ENCODE measurements at regions not wholly inside any gene's neighbourhood (a gene's known extent, or its start where the extent isn't known, plus 50 kb on each side); places are given as distances from the start of the nearest gene placed in this dataset.

GRCh38 chr2:118761771-118762170 lies 85.7 kb downstream of the EN1 start:
- Histone ChIP-seq H3K36me3 (ENCODE audit: insufficient read depth, low read length, poor library complexity, severe bottlenecking) (no peaks in the 10 kb centered on the region), H3K4me1 (ENCODE audit: insufficient read depth, low read length, poor library complexity, severe bottlenecking) (no peaks in the 10 kb centered on the region), H3K4me3 (ENCODE audit: low read depth, low read length, poor library complexity, severe bottlenecking) (no peak overlapping the region), H3K27me3 (replicated peaks; ENCODE audit: insufficient read depth, low read depth, low read length, poor library complexity) (peaks cover 29% of the 10 kb centered on the region), H3K9me3 (ENCODE audit: low read depth, low read length, poor library complexity, severe bottlenecking) (no peaks in the 10 kb centered on the region), H3K27ac (ENCODE audit: low read depth, low read length, poor library complexity, severe bottlenecking) (no peak overlapping the region)
- no TSS peak for BruUV-seq (replicated peaks)
- intact Hi-C loops (cut with micrococcal nuclease; ENCODE audit: unreplicated experiment) = no loop called here
- POLR2A ChIA-PET (ENCODE audit: low non-redundant PET) = no interaction called here
- no peak for TF ChIP-seq EZH2 (IDR thresholded peaks at IDR 0.05; ENCODE audit: borderline replicate concordance, low read depth, low read length, poor library complexity, severe bottlenecking)
- TF ChIP-seq, protein P1, sequence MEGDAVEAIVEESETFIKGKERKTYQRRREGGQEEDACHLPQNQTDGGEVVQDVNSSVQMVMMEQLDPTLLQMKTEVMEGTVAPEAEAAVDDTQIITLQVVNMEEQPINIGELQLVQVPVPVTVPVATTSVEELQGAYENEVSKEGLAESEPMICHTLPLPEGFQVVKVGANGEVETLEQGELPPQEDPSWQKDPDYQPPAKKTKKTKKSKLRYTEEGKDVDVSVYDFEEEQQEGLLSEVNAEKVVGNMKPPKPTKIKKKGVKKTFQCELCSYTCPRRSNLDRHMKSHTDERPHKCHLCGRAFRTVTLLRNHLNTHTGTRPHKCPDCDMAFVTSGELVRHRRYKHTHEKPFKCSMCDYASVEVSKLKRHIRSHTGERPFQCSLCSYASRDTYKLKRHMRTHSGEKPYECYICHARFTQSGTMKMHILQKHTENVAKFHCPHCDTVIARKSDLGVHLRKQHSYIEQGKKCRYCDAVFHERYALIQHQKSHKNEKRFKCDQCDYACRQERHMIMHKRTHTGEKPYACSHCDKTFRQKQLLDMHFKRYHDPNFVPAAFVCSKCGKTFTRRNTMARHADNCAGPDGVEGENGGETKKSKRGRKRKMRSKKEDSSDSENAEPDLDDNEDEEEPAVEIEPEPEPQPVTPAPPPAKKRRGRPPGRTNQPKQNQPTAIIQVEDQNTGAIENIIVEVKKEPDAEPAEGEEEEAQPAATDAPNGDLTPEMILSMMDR (conservative IDR thresholded peaks at IDR 0.05; ENCODE audit: low read depth, low read length) = no peak
- CTCF ChIA-PET = no interaction called here
- no peak for DNase-seq (ENCODE audit: low spot score)

- intact Hi-C loops (cut with micrococcal nuclease; ENCODE audit: unreplicated experiment) = no loop called here
- POLR2A ChIA-PET (ENCODE audit: low non-redundant PET) = no interaction called here
- H3K27ac ChIP-seq (ENCODE audit: low read depth, low read length, poor library complexity, severe bottlenecking) = no peak overlapping the region
- no peaks in the 10 kb centered on the region for H3K4me1 ChIP-seq (ENCODE audit: insufficient read depth, low read length, poor library complexity, severe bottlenecking)
- BruUV-seq (replicated peaks) = no TSS peak
- no peak for DNase-seq (ENCODE audit: low spot score)
- no peaks in the 10 kb centered on the region for H3K9me3 ChIP-seq (ENCODE audit: low read depth, low read length, poor library complexity, severe bottlenecking)
- no peaks in the 10 kb centered on the region for H3K27me3 ChIP-seq (replicated peaks; ENCODE audit: insufficient read depth, low read depth, low read length, poor library complexity)
- CTCF ChIA-PET = no interaction called here
- H3K4me3 ChIP-seq (ENCODE audit: low read depth, low read length, poor library complexity, severe bottlenecking) = no peak overlapping the region
- no peaks in the 10 kb centered on the region for H3K36me3 ChIP-seq (ENCODE audit: insufficient read depth, low read length, poor library complexity, severe bottlenecking)
- TF ChIP-seq, protein P1 (conservative IDR thresholded peaks at IDR 0.05; ENCODE audit: low read depth, low read length) = no peak
- no peak for TF ChIP-seq EZH2 (IDR thresholded peaks at IDR 0.05; ENCODE audit: borderline replicate concordance, low read depth, low read length, poor library complexity, severe bottlenecking)
These were observed 91.5 kb downstream of the EN1 start for GRCh38 chr2:118755901-118756300.

- ChIA-PET POLR2A (ENCODE audit: low non-redundant PET) (no interaction called here), CTCF (no interaction called here)
- Histone ChIP-seq H3K36me3 (ENCODE audit: insufficient read depth, low read length, poor library complexity, severe bottlenecking) (no peaks in the 10 kb centered on the region), H3K27me3 (replicated peaks; ENCODE audit: insufficient read depth, low read depth, low read length, poor library complexity) (no peaks in the 10 kb centered on the region), H3K4me1 (ENCODE audit: insufficient read depth, low read length, poor library complexity, severe bottlenecking) (no peaks in the 10 kb centered on the region), H3K27ac (ENCODE audit: low read depth, low read length, poor library complexity, severe bottlenecking) (no peak overlapping the region), H3K9me3 (ENCODE audit: low read depth, low read length, poor library complexity, severe bottlenecking) (no peaks in the 10 kb centered on the region), H3K4me3 (ENCODE audit: low read depth, low read length, poor library complexity, severe bottlenecking) (no peak overlapping the region)
- intact Hi-C loops (cut with micrococcal nuclease; ENCODE audit: unreplicated experiment) = no loop called here
- no peak for DNase-seq (ENCODE audit: low spot score)
- no peak for TF ChIP-seq EZH2 (IDR thresholded peaks at IDR 0.05; ENCODE audit: borderline replicate concordance, low read depth, low read length, poor library complexity, severe bottlenecking)
- TF ChIP-seq, protein P1 (conservative IDR thresholded peaks at IDR 0.05; ENCODE audit: low read depth, low read length) = no peak
- BruUV-seq (replicated peaks) = no TSS peak
These were observed 92.1 kb downstream of the EN1 start for GRCh38 chr2:118755384-118755783.

Measured in A673 (cell line).